ENCODE measurements at regions not wholly inside any gene's neighbourhood (a gene's known extent, or its start where the extent isn't known, plus 50 kb on each side); places are given as distances from the start of the nearest gene placed in this dataset.

DNA sequence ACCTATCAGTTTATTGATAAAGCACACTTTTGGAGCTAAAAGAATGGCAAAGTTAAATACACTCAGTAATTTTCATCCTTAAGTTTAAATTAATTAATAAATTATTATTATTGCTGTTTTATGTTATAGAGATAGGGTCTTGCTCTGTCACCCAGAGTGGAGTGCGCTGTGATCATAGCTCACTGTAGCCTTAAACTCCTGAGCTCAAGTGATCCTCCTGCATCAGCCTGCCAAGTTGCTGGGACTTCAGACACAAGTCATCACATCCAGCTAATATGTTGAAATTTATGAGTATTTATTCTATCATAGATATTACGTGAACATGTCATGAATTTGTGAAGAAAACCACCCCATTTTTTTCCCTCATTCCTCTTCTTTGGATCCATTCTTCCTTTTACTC, 64.2 kb downstream of the GJA1 start:
- no peak for DNase-seq

DNA sequence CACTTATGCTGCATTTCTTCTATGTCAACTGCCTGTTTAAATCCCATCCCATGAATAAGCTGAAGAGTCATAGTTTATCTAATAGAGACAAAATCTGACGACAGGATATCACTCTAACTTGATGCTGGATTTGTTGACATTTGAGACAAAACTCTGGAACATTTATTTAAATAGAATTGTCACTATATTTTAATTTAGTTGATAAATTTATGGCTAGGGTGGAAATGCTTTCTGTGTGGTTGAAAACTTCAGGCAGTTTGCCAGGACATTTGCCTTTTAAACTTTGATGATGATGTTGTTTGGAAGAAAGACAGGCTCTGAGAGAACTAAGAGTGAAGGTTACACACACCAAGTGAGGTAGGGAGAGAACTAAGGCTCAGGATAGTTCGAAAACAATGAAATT, 68.1 kb downstream of the GJA1 start:
- DNase-seq, result peak; percentile 82

GRCh38 chr6:121504227-121504626, 68.8 kb downstream of the GJA1 start:
- DNase-seq, result peak; percentile 86

GRCh38 chr6:121505284-121505683, 69.8 kb downstream of the GJA1 start:
- no peak for DNase-seq

DNA sequence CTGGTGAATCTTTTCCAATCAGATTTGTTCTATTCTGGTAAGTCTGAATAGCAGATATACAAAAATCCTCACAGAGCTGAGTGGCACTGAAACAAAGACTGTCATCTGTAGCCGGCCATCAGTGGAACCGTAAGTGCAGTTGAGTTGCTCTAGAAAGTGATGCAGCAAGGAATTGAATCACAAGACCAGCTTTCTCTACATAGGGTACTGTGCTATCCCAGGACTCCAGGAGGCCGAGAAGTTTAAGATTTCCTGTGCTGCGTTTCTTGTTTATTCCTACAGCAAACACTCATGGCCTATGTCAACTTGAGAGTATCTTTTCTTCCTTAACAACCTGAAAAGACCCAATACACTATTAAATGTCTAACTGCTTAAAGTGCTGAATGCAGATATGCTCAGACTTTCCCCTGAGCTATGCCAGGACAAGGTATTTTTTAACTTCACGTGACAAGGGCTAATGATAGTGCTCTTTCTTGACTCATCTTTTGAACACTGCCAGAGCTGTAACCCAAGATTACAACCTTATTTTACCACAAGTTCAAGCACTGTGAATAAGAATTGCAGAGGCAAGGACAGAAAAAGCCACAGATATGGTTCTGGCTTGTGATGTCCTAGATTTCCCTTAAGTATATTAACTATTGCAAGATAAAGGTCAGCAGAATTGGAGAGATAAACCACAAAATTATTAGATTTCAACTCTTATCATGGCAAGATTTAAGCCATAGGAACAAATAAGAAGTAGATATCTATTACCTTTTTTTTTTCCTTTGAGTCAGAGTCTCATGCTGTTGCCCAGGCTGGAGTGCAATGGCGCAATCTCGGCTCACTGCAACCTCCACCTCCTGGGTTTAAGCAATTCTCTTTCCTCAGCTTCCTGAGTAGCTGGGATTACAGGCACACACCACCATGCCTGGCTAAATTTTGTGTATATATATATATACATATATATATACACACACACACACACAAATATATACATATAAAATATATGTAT, 71.6 kb downstream of the GJA1 start:
- DNase-seq, result peak; percentile 59

- DNase-seq, result peak; percentile 19
Measured at GRCh38 chr6:121510568-121511177, 75.2 kb downstream of the GJA1 start.

DNA sequence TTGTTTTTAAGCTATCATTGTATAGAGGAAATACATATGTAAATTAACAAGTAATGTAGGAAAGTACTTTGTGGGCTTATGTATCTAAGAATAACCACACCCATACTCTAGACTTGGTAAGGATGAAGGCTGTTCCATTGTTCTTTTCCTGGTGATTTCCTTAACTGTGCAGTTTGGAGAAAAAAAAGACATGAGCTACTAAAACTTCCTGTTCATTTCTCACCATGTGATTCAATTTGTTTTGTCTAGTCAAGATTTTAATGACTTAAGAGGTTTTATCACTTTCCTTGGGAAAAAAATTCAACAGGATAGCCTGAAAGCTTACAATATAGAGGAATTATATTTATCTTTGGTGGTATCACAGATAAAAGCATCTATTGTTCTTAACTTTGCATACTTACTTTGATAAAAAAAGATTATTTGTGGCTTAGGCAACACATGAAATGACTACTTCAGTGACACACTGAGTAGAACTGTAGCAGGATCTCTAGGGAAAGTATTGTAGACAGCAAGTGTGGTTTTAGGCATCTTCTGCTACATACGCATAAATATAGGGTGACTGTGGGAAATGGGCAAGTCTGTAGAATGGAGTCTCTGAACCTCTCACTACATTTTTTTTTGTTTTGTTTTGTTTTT, 80.3 kb downstream of the GJA1 start:
- no peak for DNase-seq

GRCh38 chr6:121516331-121516730, 80.9 kb downstream of the GJA1 start:
- no peak for DNase-seq

GRCh38 chr6:121520337-121521163, 85.1 kb downstream of the GJA1 start:
- DNase-seq, result peak; percentile 73

DNA sequence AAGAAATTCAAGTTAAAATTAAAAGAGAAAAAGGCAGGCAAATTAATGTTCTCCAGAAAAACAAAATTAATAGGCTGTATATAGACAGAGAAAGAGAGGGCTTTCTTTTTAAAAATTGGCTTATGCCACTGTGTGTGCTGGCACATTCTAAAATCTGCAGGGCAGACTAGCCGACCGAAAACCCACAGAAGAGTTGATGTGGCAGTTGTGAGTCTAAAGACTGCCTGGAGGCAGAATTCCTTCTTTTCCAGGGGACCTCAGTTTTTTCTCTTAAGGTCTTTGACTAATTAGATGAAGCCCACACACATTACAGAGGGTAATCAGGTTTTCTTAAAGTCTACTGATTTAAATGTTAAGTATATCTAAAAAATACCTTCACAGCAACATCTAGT, 85.7 kb downstream of the GJA1 start:
- no peak for DNase-seq

- peak; percentile 88 for DNase-seq
Measured at GRCh38 chr6:121522265-121522664, 86.8 kb downstream of the GJA1 start.

DNA sequence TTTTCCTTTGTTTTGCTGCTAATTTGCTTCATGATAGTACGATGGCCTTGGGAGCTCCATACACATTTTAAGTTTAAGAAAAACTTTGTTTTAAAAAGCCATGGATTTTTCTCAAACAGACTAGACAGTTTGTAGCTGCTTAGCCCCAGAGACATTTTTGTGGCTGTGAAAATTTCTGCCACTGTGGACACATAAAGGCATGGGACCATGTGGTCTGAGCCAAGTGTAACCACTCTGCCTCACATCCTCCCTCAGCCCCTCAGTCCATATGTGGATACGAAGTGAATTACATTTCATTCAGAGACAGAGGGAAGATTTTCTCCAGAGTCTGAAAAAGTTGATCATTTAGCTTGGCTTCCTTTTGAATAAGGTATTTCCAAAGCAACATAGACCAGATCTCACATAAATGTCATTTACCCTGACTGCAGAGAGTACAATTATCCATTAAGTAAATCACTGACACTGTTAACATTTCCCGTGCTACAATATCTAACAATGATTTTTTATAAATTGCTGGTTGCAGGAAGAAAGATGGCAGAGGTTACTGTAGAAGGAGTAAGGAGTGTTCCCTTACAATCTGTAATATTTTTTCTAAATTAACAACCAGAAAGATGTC, 87.4 kb downstream of the GJA1 start:
- DNase-seq, result peak; percentile 58

GRCh38 chr6:121523628-121524027, 88.2 kb downstream of the GJA1 start:
- DNase-seq, result peak; percentile 28

- DNase-seq, result no peak
Measured at GRCh38 chr6:121526282-121526681, 90.8 kb downstream of the GJA1 start.

DNA sequence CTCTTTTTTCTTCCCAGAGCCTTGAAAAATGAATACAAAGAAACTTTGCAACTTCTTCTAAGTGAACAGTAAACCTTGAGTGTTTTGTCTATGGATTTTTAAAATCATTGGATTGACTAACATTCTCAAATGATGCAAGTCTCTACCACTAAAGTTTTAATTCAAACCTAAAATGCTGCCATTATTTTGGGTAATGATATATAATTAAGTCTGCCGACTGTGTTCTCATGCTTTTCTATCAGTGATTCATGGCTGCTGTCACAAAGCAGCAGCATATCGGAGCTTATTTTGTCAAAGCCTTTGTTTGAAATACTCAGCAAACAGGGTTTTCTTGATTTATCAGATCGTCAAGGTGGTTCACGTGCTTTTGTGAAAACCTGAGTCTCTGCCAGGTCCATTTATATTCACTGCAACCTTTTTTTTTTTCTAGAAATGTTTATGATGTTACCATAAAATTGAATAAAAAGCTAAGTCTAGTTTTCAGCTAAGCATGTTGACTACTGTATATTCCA, 96.3 kb downstream of the GJA1 start:
- no peak for DNase-seq

DNA sequence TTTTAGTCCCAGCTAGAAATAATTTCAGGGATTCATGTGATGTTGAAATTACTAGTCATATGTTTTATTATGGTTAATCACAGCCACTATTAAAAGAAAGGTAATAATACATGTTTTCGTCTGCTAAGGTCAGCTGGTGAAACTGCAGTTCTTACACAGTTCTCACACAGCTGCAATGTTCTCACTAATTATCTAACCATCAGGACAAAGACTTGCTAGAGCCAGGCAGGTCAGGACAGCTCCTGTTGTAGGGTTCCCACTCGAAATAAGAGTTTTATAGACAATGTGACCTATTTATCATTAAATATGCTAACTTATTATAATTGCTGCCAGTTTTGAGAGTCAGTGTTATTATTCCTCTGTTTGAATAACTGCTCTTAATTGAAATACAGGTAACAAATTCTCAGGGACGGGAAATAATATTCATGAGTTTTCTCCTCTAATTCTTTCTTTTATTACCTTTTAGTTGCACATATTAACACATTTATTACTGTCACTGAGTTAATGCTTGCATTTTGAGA, 97.9 kb downstream of the GJA1 start:
- DNase-seq, result no peak

DNA sequence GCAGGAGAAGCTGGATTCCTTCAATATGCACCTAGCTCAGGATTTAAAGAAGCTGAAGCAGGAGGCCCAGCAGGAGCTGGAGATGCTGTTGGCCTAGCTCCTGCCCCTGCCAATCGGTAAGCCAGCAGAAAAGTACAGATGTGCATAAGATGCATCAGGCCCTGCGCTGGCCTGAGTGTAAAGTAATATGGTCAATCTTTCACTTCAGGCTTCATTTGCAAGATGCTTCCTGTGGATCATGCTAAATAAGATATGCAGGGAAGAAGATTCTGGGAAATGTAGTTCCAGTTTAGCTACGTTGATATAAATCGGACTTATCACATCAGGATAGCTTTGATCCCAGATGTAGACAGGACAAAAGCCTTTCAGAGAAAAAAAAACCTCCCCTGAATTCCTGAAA, 100.3 kb downstream of the GJA1 start:
- no peak for DNase-seq

DNA sequence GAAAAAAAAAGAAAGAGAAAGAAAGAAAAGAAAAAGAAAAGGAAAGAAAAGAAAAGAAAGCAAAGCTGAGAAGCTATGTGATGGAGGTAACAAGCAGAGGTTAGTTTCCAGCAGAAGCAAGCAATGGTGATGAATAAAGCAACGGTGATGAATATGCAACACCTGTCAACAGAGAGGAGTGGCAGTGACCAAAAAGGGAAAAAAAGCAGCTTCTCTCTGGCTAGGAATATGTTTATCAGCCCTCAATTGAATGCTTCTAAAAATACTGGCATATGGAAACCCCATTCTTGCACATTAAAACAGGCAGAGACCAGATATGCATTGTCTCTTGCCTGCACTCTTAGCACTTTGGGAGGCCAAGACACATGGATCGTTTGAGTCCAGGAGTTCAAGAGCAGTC, 100.9 kb downstream of the GJA1 start:
- no peak for DNase-seq

DNA sequence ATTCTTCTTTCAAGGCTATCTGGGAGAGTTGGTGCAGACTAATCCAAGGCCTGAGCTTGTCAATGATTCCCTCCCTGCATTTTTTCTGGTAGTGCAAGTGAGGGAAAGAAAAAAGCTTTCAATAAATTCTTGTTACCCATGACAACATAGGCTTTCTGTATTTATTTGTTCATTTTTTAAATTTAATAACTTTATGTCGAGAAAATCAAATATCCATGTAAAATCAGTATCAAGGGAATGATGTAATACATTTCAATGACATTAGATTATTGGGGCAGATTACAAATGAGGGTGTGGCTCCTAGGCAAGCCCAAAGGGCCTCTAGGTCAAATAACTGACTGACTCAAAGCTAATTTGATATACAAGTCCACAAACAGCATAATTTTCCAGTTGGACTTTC, 104.0 kb downstream of the GJA1 start:
- DNase-seq, result no peak

GRCh38 chr6:121540210-121540609, 104.8 kb downstream of the GJA1 start:
- no peak for DNase-seq

DNA sequence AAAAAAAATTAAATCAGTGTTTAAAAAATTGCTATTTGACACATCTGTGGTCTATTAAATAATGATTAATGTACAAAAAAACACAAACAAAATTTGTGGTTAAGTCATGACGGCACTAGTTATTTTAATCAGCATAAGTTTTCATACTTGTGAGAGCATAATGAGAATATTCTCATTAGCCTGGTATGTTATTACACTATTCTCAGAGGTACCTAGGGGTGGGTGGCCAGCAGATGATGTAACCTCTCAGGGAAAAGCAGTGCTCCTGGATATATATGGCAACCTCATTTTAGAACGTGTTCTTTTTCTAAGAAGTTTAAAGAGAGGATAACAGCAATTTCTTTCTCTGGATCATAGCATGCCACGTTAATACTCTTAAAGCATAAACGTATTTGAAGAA, 109.2 kb downstream of the GJA1 start:
- DNase-seq, result peak; percentile 49

GRCh38 chr6:121548131-121548530, 112.7 kb downstream of the GJA1 start:
- no peak for DNase-seq
